ENCODE measurements at regions not wholly inside any gene's neighbourhood (a gene's known extent, or its start where the extent isn't known, plus 50 kb on each side); places are given as distances from the start of the nearest gene placed in this dataset.

GRCh38 chr18:31227497-31228229 is 65.0 kb upstream of the DSC1 start:
- no peak for TF ChIP-seq POLR2A (IDR thresholded peaks at IDR 0.05)
- no peak for TF ChIP-seq CTCF (IDR thresholded peaks at IDR 0.05)
- TF ChIP-seq POLR2AphosphoS5 (IDR thresholded peaks at IDR 0.05), result no peak

Data from prostate gland (tissue), 2 donors.